ENCODE measurements at regions not wholly inside any gene's neighbourhood (a gene's known extent, or its start where the extent isn't known, plus 50 kb on each side); places are given as distances from the start of the nearest gene placed in this dataset.

DNA sequence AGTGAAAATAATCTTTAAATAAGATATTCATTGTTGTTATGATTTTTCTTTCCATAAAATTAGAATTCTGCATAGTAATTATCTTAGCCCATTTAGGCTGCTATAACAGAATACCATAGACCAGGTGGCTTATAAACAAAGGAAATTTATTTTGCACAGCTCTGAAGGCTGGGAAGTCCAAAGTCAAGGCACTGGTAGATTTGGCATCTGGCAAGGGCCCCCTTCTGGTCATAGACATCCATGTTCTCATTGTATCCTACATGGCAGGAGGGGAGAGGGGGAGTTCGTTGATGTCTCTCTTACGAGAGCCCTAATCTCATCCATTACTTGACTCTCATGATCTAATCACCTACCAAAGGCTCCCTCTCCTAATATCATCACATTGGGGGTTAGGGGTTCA is 175.0 kb upstream of the CCN2 start:
- TF ChIP-seq, protein P1, sequence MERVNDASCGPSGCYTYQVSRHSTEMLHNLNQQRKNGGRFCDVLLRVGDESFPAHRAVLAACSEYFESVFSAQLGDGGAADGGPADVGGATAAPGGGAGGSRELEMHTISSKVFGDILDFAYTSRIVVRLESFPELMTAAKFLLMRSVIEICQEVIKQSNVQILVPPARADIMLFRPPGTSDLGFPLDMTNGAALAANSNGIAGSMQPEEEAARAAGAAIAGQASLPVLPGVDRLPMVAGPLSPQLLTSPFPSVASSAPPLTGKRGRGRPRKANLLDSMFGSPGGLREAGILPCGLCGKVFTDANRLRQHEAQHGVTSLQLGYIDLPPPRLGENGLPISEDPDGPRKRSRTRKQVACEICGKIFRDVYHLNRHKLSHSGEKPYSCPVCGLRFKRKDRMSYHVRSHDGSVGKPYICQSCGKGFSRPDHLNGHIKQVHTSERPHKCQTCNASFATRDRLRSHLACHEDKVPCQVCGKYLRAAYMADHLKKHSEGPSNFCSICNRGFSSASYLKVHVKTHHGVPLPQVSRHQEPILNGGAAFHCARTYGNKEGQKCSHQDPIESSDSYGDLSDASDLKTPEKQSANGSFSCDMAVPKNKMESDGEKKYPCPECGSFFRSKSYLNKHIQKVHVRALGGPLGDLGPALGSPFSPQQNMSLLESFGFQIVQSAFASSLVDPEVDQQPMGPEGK (CRISPR knock-in tag; IDR thresholded peaks at IDR 0.05; ENCODE audit: borderline replicate concordance), result no peak
- TF ChIP-seq ISL1 (CRISPR knock-in tag; IDR thresholded peaks at IDR 0.05) (no peak), ZFP3 (CRISPR knock-in tag; IDR thresholded peaks at IDR 0.05) (no peak), ARNTL (CRISPR knock-in tag; IDR thresholded peaks at IDR 0.05; ENCODE audit: borderline replicate concordance, low read depth) (no peak), GLIS3 (CRISPR knock-in tag; IDR thresholded peaks at IDR 0.05) (no peak), ESRRG (CRISPR knock-in tag; IDR thresholded peaks at IDR 0.05) (no peak), OSR1 (CRISPR knock-in tag; IDR thresholded peaks at IDR 0.05) (no peak), RARB (CRISPR knock-in tag; IDR thresholded peaks at IDR 0.05) (no peak), TOX (CRISPR knock-in tag; IDR thresholded peaks at IDR 0.05; ENCODE audit: borderline replicate concordance) (no peak), CSDC2 (CRISPR knock-in tag; IDR thresholded peaks at IDR 0.05) (no peak), CSRNP3 (CRISPR knock-in tag; IDR thresholded peaks at IDR 0.05) (no peak), ZC3H10 (CRISPR knock-in tag; IDR thresholded peaks at IDR 0.05) (no peak), SNAI2 (CRISPR knock-in tag; IDR thresholded peaks at IDR 0.05) (no peak), BACH2 (CRISPR knock-in tag; IDR thresholded peaks at IDR 0.05; ENCODE audit: borderline replicate concordance) (no peak), ZNF70 (CRISPR knock-in tag; IDR thresholded peaks at IDR 0.05) (no peak), PPARA (CRISPR knock-in tag; IDR thresholded peaks at IDR 0.05; ENCODE audit: borderline replicate concordance) (no peak), ZNF565 (CRISPR knock-in tag; conservative IDR thresholded peaks at IDR 0.05; ENCODE audit: low read depth) (no peak)
- TF ChIP-seq, protein P2, sequence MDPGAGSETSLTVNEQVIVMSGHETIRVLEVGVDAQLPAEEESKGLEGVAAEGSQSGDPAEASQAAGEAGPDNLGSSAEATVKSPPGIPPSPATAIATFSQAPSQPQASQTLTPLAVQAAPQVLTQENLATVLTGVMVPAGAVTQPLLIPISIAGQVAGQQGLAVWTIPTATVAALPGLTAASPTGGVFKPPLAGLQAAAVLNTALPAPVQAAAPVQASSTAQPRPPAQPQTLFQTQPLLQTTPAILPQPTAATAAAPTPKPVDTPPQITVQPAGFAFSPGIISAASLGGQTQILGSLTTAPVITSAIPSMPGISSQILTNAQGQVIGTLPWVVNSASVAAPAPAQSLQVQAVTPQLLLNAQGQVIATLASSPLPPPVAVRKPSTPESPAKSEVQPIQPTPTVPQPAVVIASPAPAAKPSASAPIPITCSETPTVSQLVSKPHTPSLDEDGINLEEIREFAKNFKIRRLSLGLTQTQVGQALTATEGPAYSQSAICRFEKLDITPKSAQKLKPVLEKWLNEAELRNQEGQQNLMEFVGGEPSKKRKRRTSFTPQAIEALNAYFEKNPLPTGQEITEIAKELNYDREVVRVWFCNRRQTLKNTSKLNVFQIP (CRISPR knock-in tag; IDR thresholded peaks at IDR 0.05; ENCODE audit: borderline replicate concordance, low read depth), result no peak
- no peak for ATAC-seq

- no peak for ATAC-seq
- TF ChIP-seq CSDC2 (CRISPR knock-in tag; IDR thresholded peaks at IDR 0.05) (no peak), CSRNP3 (CRISPR knock-in tag; IDR thresholded peaks at IDR 0.05) (no peak), OSR1 (CRISPR knock-in tag; IDR thresholded peaks at IDR 0.05) (no peak), GLIS3 (CRISPR knock-in tag; IDR thresholded peaks at IDR 0.05) (no peak), ZFP3 (CRISPR knock-in tag; IDR thresholded peaks at IDR 0.05) (no peak)
- TF ChIP-seq, protein P3, sequence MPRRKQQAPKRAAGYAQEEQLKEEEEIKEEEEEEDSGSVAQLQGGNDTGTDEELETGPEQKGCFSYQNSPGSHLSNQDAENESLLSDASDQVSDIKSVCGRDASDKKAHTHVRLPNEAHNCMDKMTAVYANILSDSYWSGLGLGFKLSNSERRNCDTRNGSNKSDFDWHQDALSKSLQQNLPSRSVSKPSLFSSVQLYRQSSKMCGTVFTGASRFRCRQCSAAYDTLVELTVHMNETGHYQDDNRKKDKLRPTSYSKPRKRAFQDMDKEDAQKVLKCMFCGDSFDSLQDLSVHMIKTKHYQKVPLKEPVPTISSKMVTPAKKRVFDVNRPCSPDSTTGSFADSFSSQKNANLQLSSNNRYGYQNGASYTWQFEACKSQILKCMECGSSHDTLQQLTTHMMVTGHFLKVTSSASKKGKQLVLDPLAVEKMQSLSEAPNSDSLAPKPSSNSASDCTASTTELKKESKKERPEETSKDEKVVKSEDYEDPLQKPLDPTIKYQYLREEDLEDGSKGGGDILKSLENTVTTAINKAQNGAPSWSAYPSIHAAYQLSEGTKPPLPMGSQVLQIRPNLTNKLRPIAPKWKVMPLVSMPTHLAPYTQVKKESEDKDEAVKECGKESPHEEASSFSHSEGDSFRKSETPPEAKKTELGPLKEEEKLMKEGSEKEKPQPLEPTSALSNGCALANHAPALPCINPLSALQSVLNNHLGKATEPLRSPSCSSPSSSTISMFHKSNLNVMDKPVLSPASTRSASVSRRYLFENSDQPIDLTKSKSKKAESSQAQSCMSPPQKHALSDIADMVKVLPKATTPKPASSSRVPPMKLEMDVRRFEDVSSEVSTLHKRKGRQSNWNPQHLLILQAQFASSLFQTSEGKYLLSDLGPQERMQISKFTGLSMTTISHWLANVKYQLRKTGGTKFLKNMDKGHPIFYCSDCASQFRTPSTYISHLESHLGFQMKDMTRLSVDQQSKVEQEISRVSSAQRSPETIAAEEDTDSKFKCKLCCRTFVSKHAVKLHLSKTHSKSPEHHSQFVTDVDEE (CRISPR knock-in tag; IDR thresholded peaks at IDR 0.05), result no peak
These were observed 171.7 kb upstream of the CCN2 start for GRCh38 chr6:132122871-132123270.

- no peak for ATAC-seq
- TF ChIP-seq BACH2 (CRISPR knock-in tag; IDR thresholded peaks at IDR 0.05; ENCODE audit: borderline replicate concordance) (no peak), ZFP30 (CRISPR knock-in tag; IDR thresholded peaks at IDR 0.05) (no peak), ESRRG (CRISPR knock-in tag; IDR thresholded peaks at IDR 0.05) (no peak)
- TF ChIP-seq, protein P2 (CRISPR knock-in tag; IDR thresholded peaks at IDR 0.05; ENCODE audit: borderline replicate concordance, low read depth), result no peak
These were observed 171.0 kb upstream of the CCN2 start for GRCh38 chr6:132122176-132122575.

Measured in SK-N-SH treated with all-trans-retinoic acid at 6 μM for 48 hours (cell line).